ENCODE measurements at regions not wholly inside any gene's neighbourhood (a gene's known extent, or its start where the extent isn't known, plus 50 kb on each side); places are given as distances from the start of the nearest gene placed in this dataset.
"Not testable (repeated sequence)": the region's sequence is repeated elsewhere in the genome, so short reads cannot be mapped to it uniquely, and the experiment has no call there.

- TF ChIP-seq CTCF (IDR thresholded peaks at IDR 0.05) = no peak
- DNase-seq (ENCODE audit: low spot score) = no peak
- no peak for ATAC-seq (ENCODE audit: low FRiP score)
These were observed 1923.4 kb upstream of the CDH9 start for GRCh38 chr5:28961816-28962215.

- no peak for TF ChIP-seq CTCF (IDR thresholded peaks at IDR 0.05)
- DNase-seq (ENCODE audit: low spot score) (no peak), ATAC-seq (ENCODE audit: low FRiP score) (no peak)
These were observed 1920.2 kb upstream of the CDH9 start for GRCh38 chr5:28958581-28958980.

GRCh38 chr5:28957450-28957849 is 1919.1 kb upstream of the CDH9 start:
- DNase-seq (ENCODE audit: low spot score) = no peak
- no peak for TF ChIP-seq CTCF (IDR thresholded peaks at IDR 0.05)
- ATAC-seq (ENCODE audit: low FRiP score) = no peak

GRCh38 chr5:28954074-28954473 is 1915.7 kb upstream of the CDH9 start:
- no peak for DNase-seq (ENCODE audit: low spot score)
- no peak for ATAC-seq (ENCODE audit: low FRiP score)
- TF ChIP-seq CTCF (IDR thresholded peaks at IDR 0.05) = no peak

GRCh38 chr5:28947865-28948264 is 1909.5 kb upstream of the CDH9 start:
- no peak for TF ChIP-seq CTCF (IDR thresholded peaks at IDR 0.05)
- no peak for DNase-seq (ENCODE audit: low spot score)
- ATAC-seq (ENCODE audit: low FRiP score) = no peak

GRCh38 chr5:28945859-28946258 is 1907.5 kb upstream of the CDH9 start:
- no peak for DNase-seq (ENCODE audit: low spot score)
- TF ChIP-seq CTCF (IDR thresholded peaks at IDR 0.05) = no peak
- ATAC-seq (ENCODE audit: low FRiP score) = no peak

GRCh38 chr5:28929366-28929765 is 1891.0 kb upstream of the CDH9 start:
- not testable (repeated sequence) for DNase-seq (ENCODE audit: low spot score); ATAC-seq (ENCODE audit: low FRiP score)

- not testable (repeated sequence) for DNase-seq (ENCODE audit: low spot score); ATAC-seq (ENCODE audit: low FRiP score)
These were observed 1890.0 kb upstream of the CDH9 start for GRCh38 chr5:28928327-28928790.
